CD4-positive, alpha-beta T cell treated with Interleukin-17A for 1 hour (primary cell): ENCODE measurements at regions not wholly inside any gene's neighbourhood (a gene's known extent, or its start where the extent isn't known, plus 50 kb on each side); places are given as distances from the start of the nearest gene placed in this dataset.

Experiments used
- DNase-seq: peaks from one replicate; pipeline ENCODE4 v3.0.0-alpha.2; 2020

GRCh38 chr5:171607863-171608262 is 177.8 kb upstream of the SMIM23 start:
- DNase-seq = no peak

- DNase-seq = no peak
Observed at GRCh38 chr5:171609806-171610452, 175.7 kb upstream of the SMIM23 start.

- no peak for DNase-seq
Observed at GRCh38 chr5:171610686-171611085, 174.9 kb upstream of the SMIM23 start.

GRCh38 chr5:171612749-171613148 is 172.9 kb upstream of the SMIM23 start:
- no peak for DNase-seq

- DNase-seq = no peak
Observed at GRCh38 chr5:171614511-171614910, 171.1 kb upstream of the SMIM23 start.

GRCh38 chr5:171614971-171615653 is 170.5 kb upstream of the SMIM23 start:
- DNase-seq = no peak

- DNase-seq = no peak
Observed at GRCh38 chr5:171615705-171616640, 169.6 kb upstream of the SMIM23 start.

GRCh38 chr5:171617266-171617665 is 168.4 kb upstream of the SMIM23 start:
- no peak for DNase-seq

GRCh38 chr5:171617817-171618591 is 167.6 kb upstream of the SMIM23 start:
- DNase-seq = no peak

GRCh38 chr5:171619196-171619595 is 166.4 kb upstream of the SMIM23 start:
- no peak for DNase-seq

- DNase-seq = no peak
Observed at GRCh38 chr5:171619744-171620143, 165.9 kb upstream of the SMIM23 start.

GRCh38 chr5:171622010-171622409 is 163.6 kb upstream of the SMIM23 start:
- DNase-seq = no peak

GRCh38 chr5:171623107-171623506 is 162.5 kb upstream of the SMIM23 start:
- no peak for DNase-seq

- no peak for DNase-seq
Observed at GRCh38 chr5:171623551-171624097, 162.0 kb upstream of the SMIM23 start.

- no peak for DNase-seq
Observed at GRCh38 chr5:171624396-171624795, 161.2 kb upstream of the SMIM23 start.

- DNase-seq = no peak
Observed at GRCh38 chr5:171625646-171626045, 160.0 kb upstream of the SMIM23 start.

- no peak for DNase-seq
Observed at GRCh38 chr5:171627936-171628632, 157.5 kb upstream of the SMIM23 start.

GRCh38 chr5:171628633-171628974 is 157.0 kb upstream of the SMIM23 start:
- no peak for DNase-seq

- DNase-seq = no peak
Observed at GRCh38 chr5:171629221-171629620, 156.4 kb upstream of the SMIM23 start.

- no peak for DNase-seq
Observed at GRCh38 chr5:171629628-171630349, 155.8 kb upstream of the SMIM23 start.

- DNase-seq = no peak
Observed at GRCh38 chr5:171630350-171631065, 155.1 kb upstream of the SMIM23 start.
